Activated CD8-positive, alpha-beta T cell treated with anti-CD3 and anti-CD28 coated beads, Interleukin-2, amount 10 ng/mL, durations not matched to agents 7 days and 5 days (primary cell): ENCODE measurements at regions not wholly inside any gene's neighbourhood (a gene's known extent, or its start where the extent isn't known, plus 50 kb on each side); places are given as distances from the start of the nearest gene placed in this dataset.

Source experiments
- ATAC-seq: fragments of 150-1000 bp; cut with Tn5 transposase; one replicate; pipeline ENCODE4 v1.10.0; 2021; ENCODE audit warnings: moderate library complexity
- CTCF ChIA-PET: fragments of 350-600 bp; sonication (Branson Sonifier 250); formaldehyde crosslinking; loops from one replicate; lab custom pipeline; 2021; ENCODE audit warnings: antibody characterized with exemption; lab: Charles Lee
- POLR2A ChIA-PET: fragments of 350-600 bp; sonication (Branson Sonifier 250); formaldehyde crosslinking; loops from one replicate; lab custom pipeline; 2021; ENCODE audit warnings: antibody characterized with exemption; lab: Charles Lee
- DNase-seq: peaks from one replicate; pipeline ENCODE4 v3.0.0-alpha.2; 2020
- H3K27ac Mint-ChIP-seq: one replicate; pipeline ENCODE4 v1.8.0; 2021; ENCODE audit warnings: mild to moderate bottlenecking, mixed read lengths
- H3K27me3 Mint-ChIP-seq: one replicate; pipeline ENCODE4 v1.8.0; 2021; ENCODE audit warnings: low read depth, mixed read lengths
- H3K36me3 Mint-ChIP-seq: one replicate; pipeline ENCODE4 v1.8.0; 2021; ENCODE audit warnings: low read depth, mixed read lengths
- H3K4me1 Mint-ChIP-seq: one replicate; pipeline ENCODE4 v1.8.0; 2021; ENCODE audit warnings: low read depth, mixed read lengths
- H3K4me3 Mint-ChIP-seq: one replicate; pipeline ENCODE4 v1.8.0; 2021; ENCODE audit warnings: mild to moderate bottlenecking, mixed read lengths
- H3K9me3 Mint-ChIP-seq: one replicate; pipeline ENCODE4 v1.8.0; 2022; ENCODE audit warnings: mixed read lengths; ENCODE audit not compliant: insufficient read depth

DNA sequence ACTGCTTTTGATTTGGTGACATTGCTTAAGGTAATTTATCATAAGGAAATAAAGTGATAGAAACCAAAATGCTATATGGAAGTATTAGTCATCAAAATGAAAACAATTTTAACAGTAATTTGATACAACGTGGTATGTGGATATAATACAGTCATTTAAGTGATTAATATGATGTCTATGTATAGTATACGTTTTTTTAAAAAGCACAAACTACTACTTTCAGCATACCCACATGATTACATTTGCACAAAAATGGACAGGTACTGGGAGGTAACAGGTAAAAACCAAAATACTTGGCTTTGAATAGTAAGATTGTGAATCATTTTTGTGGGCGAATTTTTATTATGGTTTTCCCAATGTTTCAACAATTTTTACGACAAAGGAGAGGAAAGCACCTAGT lies 97.6 kb downstream of the OGFRL1 start:
- H3K27ac Mint-ChIP-seq = no peak overlapping the region
- DNase-seq = no peak

GRCh38 chr6:71387179-71387578 lies 98.6 kb downstream of the OGFRL1 start:
- Mint-ChIP-seq H3K27ac (no peak overlapping the region), H3K9me3 (no peaks in the 10 kb centered on the region), H3K4me1 (no peaks in the 10 kb centered on the region), H3K4me3 (no peak overlapping the region), H3K36me3 (no peaks in the 10 kb centered on the region), H3K27me3 (peaks cover 19% of the 10 kb centered on the region)
- POLR2A ChIA-PET = no interaction called here
- CTCF ChIA-PET = no interaction called here
- DNase-seq = no peak
- ATAC-seq = no peak

More for the DNA sequence above, 97.6 kb downstream of the OGFRL1 start:
- no peaks in the 10 kb centered on the region for H3K9me3 Mint-ChIP-seq
- H3K4me3 Mint-ChIP-seq = no peak overlapping the region
- peaks cover 11% of the 10 kb centered on the region for H3K27me3 Mint-ChIP-seq
- ChIA-PET POLR2A (no interaction called here), CTCF (no interaction called here)
- H3K4me1 Mint-ChIP-seq = no peaks in the 10 kb centered on the region
- no peak for ATAC-seq
- H3K36me3 Mint-ChIP-seq = no peaks in the 10 kb centered on the region

- ATAC-seq (no peak), DNase-seq (no peak)
- Mint-ChIP-seq H3K36me3 (no peaks in the 10 kb centered on the region), H3K4me1 (no peaks in the 10 kb centered on the region), H3K4me3 (no peak overlapping the region), H3K9me3 (no peaks in the 10 kb centered on the region), H3K27ac (no peak overlapping the region), H3K27me3 (peaks cover 19% of the 10 kb centered on the region)
- ChIA-PET POLR2A (no interaction called here), CTCF (interaction anchor here (0.8 kb wide), 1 partner anchor 12 kb away, joined by 3 read pairs; no protein-coding TSS in a partner anchor)
Measured at GRCh38 chr6:71388068-71388744, 99.6 kb downstream of the OGFRL1 start.

- POLR2A ChIA-PET = no interaction called here
Measured at GRCh38 chr6:71388856-71389527, 100.4 kb downstream of the OGFRL1 start.

DNA sequence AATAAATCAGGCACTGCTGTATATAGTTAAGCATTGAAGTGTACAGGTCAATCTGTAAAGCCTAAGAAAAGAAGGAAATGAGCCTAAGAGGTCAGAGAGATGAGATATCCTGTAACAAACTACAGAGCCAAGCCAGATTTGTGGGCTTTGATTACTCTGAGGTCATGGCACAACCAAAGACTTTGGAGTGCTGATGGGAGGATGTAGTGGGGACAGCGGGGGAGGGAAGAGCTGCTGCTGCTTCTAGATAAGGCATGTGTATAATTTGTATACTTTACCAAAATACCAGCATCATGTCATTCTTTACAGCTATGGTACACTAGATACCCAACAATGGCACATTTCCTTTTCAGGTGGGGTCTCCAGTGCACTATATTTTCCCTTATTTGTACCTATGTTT lies 102.5 kb downstream of the OGFRL1 start:
- ATAC-seq (no peak), DNase-seq (no peak)
- Mint-ChIP-seq H3K9me3 (no peaks in the 10 kb centered on the region), H3K4me1 (no peaks in the 10 kb centered on the region), H3K4me3 (no peak overlapping the region), H3K27me3 (peaks cover 15% of the 10 kb centered on the region), H3K27ac (no peak overlapping the region), H3K36me3 (no peaks in the 10 kb centered on the region)
- ChIA-PET CTCF (no interaction called here), POLR2A (no interaction called here)

More at GRCh38 chr6:71388856-71389527, 100.4 kb downstream of the OGFRL1 start:
- H3K27me3 Mint-ChIP-seq = peaks cover 19% of the 10 kb centered on the region
- H3K4me1 Mint-ChIP-seq = no peaks in the 10 kb centered on the region
- no peak overlapping the region for H3K4me3 Mint-ChIP-seq
- DNase-seq (no peak), ATAC-seq (no peak)
- H3K9me3 Mint-ChIP-seq = no peaks in the 10 kb centered on the region
- CTCF ChIA-PET = no interaction called here
- no peak overlapping the region for H3K27ac Mint-ChIP-seq
- no peaks in the 10 kb centered on the region for H3K36me3 Mint-ChIP-seq

GRCh38 chr6:71392276-71392675 lies 103.7 kb downstream of the OGFRL1 start:
- H3K4me3 Mint-ChIP-seq = no peak overlapping the region
- CTCF ChIA-PET = no interaction called here
- no peak overlapping the region for H3K27ac Mint-ChIP-seq
- H3K9me3 Mint-ChIP-seq = no peaks in the 10 kb centered on the region
- POLR2A ChIA-PET = no interaction called here
- H3K4me1 Mint-ChIP-seq = no peaks in the 10 kb centered on the region
- H3K36me3 Mint-ChIP-seq = no peaks in the 10 kb centered on the region
- H3K27me3 Mint-ChIP-seq = peaks cover 11% of the 10 kb centered on the region
- DNase-seq (no peak), ATAC-seq (no peak)

DNA sequence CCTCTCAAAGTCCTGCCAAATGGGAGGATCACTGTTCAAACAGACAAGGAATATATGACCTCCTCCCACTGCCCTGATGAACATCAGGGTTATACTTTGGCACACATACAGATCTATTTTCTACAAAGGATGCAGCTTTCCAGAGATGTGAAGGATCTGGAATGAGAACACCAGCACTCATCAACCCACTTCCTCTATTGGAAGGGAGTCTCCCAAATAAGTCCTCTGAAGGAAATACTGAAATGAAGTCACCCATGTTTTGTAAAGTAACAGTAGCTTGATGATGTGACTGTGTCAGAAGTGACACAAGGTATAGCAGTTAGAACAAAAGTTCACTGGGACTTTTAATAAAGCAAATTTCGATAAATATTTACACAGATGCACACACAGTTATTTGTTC lies 104.9 kb downstream of the OGFRL1 start:
- no peak overlapping the region for H3K4me3 Mint-ChIP-seq
- H3K4me1 Mint-ChIP-seq = no peaks in the 10 kb centered on the region
- no peak overlapping the region for H3K27ac Mint-ChIP-seq
- H3K36me3 Mint-ChIP-seq = no peaks in the 10 kb centered on the region
- CTCF ChIA-PET = no interaction called here
- ATAC-seq = no peak
- no peaks in the 10 kb centered on the region for H3K9me3 Mint-ChIP-seq
- H3K27me3 Mint-ChIP-seq = peaks cover 12% of the 10 kb centered on the region
- POLR2A ChIA-PET = no interaction called here
- DNase-seq = no peak

GRCh38 chr6:71393981-71394432 lies 105.4 kb downstream of the OGFRL1 start:
- Mint-ChIP-seq H3K4me3 (no peak overlapping the region), H3K36me3 (no peaks in the 10 kb centered on the region), H3K27ac (no peak overlapping the region), H3K9me3 (no peaks in the 10 kb centered on the region), H3K27me3 (peaks cover 12% of the 10 kb centered on the region), H3K4me1 (no peaks in the 10 kb centered on the region)
- ChIA-PET POLR2A (no interaction called here), CTCF (no interaction called here)
- ATAC-seq (no peak), DNase-seq (no peak)

GRCh38 chr6:71394926-71395325 lies 106.3 kb downstream of the OGFRL1 start:
- H3K27me3 Mint-ChIP-seq = peaks cover 12% of the 10 kb centered on the region
- H3K9me3 Mint-ChIP-seq = no peaks in the 10 kb centered on the region
- POLR2A ChIA-PET = no interaction called here
- no peak for DNase-seq
- no peak overlapping the region for H3K4me3 Mint-ChIP-seq
- ATAC-seq = no peak
- no peaks in the 10 kb centered on the region for H3K36me3 Mint-ChIP-seq
- CTCF ChIA-PET = interaction anchor here (1.2 kb wide), 1 partner anchor 10 kb away, joined by 4 read pairs; no protein-coding TSS in a partner anchor
- no peak overlapping the region for H3K27ac Mint-ChIP-seq
- H3K4me1 Mint-ChIP-seq = no peaks in the 10 kb centered on the region

- no peaks in the 10 kb centered on the region for H3K9me3 Mint-ChIP-seq
- peaks cover 12% of the 10 kb centered on the region for H3K27me3 Mint-ChIP-seq
- no peak overlapping the region for H3K4me3 Mint-ChIP-seq
- POLR2A ChIA-PET = interaction anchor here (0.6 kb wide), 1 partner anchor 86 kb away, joined by 3 read pairs; no protein-coding TSS in a partner anchor
- H3K36me3 Mint-ChIP-seq = no peaks in the 10 kb centered on the region
- H3K27ac Mint-ChIP-seq = no peak overlapping the region
- no peak for ATAC-seq
- CTCF ChIA-PET = interaction anchor here (1.2 kb wide), 1 partner anchor 11 kb away, joined by 4 read pairs; no protein-coding TSS in a partner anchor
- no peak for DNase-seq
- no peaks in the 10 kb centered on the region for H3K4me1 Mint-ChIP-seq
Measured at GRCh38 chr6:71395731-71396409, 107.3 kb downstream of the OGFRL1 start.

DNA sequence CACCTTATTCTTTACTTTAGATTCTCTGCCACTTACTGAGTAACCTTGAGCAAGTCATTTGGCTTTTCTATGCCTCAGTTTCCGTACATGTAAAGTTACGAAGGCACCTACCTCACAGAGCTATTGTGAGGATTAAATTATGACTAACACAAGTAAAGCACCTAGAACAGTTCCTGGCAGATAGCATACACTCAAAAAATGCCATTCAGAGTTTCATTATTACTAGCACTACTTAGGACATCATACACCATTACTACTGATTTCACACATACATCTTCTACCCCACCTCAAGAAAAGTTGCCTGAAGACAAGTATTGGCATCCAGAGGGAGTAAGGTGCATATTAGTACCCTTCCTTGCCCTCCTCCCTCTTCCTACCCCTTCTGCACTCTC lies 107.8 kb downstream of the OGFRL1 start:
- Mint-ChIP-seq H3K4me3 (no peak overlapping the region), H3K27me3 (peaks cover 12% of the 10 kb centered on the region), H3K9me3 (no peaks in the 10 kb centered on the region), H3K27ac (no peak overlapping the region), H3K4me1 (no peaks in the 10 kb centered on the region), H3K36me3 (no peaks in the 10 kb centered on the region)
- ChIA-PET CTCF (no interaction called here), POLR2A (no interaction called here)
- ATAC-seq (no peak), DNase-seq (no peak)

GRCh38 chr6:71399279-71399678 lies 110.7 kb downstream of the OGFRL1 start:
- Mint-ChIP-seq H3K27ac (no peak overlapping the region), H3K36me3 (no peaks in the 10 kb centered on the region), H3K27me3 (peaks cover 5% of the 10 kb centered on the region), H3K9me3 (no peaks in the 10 kb centered on the region), H3K4me3 (no peak overlapping the region), H3K4me1 (no peaks in the 10 kb centered on the region)
- ChIA-PET POLR2A (no interaction called here), CTCF (interaction anchor here (1.0 kb wide), 1 partner anchor 11 kb away, joined by 3 read pairs; no protein-coding TSS in a partner anchor)
- ATAC-seq (no peak), DNase-seq (no peak)
